ENCODE measurements at regions not wholly inside any gene's neighbourhood (a gene's known extent, or its start where the extent isn't known, plus 50 kb on each side); places are given as distances from the start of the nearest gene placed in this dataset.

DNA sequence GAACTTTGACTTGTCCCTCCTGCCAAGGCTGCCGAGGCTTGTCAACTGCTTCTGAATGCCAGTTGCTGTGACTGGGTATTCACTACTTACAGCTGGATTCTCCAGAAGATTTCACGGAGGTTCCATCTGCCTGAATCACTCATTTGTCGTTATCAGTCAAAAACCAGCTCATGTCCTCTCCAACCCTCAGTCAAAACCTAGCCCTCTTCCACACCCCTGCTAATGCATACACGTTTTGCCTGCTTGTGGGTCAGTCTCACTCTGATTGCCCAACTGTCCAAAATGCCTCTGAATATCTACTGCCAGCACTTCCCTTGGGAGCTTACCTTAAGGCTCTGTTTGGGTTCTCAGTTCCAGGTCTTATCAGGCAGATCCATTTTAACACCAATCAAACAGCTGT, 238.6 kb upstream of the TMEM161B start:
- H3K4me2 ChIP-seq (ENCODE audit: low read length), result no peak overlapping the region
- no peaks in the 10 kb centered on the region for H4K20me1 ChIP-seq (ENCODE audit: insufficient read depth)
- no peak overlapping the region for H3K27ac ChIP-seq (ENCODE audit: low read length)
- H3F3A ChIP-seq (ENCODE audit: insufficient read depth, low read length, poor library complexity, severe bottlenecking), result no peaks in the 10 kb centered on the region
- no peak overlapping the region for H3K4me3 ChIP-seq (ENCODE audit: low read length)
- no peak overlapping the region for H3K9ac ChIP-seq (ENCODE audit: low read length)
- no peaks in the 10 kb centered on the region for H3K9me2 ChIP-seq (ENCODE audit: insufficient read depth, low read length)
- no peaks in the 10 kb centered on the region for H3K27me3 ChIP-seq (ENCODE audit: insufficient read depth, low read depth, low read length)
- TF ChIP-seq, protein P1, sequence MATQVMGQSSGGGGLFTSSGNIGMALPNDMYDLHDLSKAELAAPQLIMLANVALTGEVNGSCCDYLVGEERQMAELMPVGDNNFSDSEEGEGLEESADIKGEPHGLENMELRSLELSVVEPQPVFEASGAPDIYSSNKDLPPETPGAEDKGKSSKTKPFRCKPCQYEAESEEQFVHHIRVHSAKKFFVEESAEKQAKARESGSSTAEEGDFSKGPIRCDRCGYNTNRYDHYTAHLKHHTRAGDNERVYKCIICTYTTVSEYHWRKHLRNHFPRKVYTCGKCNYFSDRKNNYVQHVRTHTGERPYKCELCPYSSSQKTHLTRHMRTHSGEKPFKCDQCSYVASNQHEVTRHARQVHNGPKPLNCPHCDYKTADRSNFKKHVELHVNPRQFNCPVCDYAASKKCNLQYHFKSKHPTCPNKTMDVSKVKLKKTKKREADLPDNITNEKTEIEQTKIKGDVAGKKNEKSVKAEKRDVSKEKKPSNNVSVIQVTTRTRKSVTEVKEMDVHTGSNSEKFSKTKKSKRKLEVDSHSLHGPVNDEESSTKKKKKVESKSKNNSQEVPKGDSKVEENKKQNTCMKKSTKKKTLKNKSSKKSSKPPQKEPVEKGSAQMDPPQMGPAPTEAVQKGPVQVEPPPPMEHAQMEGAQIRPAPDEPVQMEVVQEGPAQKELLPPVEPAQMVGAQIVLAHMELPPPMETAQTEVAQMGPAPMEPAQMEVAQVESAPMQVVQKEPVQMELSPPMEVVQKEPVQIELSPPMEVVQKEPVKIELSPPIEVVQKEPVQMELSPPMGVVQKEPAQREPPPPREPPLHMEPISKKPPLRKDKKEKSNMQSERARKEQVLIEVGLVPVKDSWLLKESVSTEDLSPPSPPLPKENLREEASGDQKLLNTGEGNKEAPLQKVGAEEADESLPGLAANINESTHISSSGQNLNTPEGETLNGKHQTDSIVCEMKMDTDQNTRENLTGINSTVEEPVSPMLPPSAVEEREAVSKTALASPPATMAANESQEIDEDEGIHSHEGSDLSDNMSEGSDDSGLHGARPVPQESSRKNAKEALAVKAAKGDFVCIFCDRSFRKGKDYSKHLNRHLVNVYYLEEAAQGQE (IDR thresholded peaks at IDR 0.05; ENCODE audit: borderline replicate concordance), result no peak
- no peak for TF ChIP-seq SMC3 (conservative IDR thresholded peaks at IDR 0.05; ENCODE audit: poor library complexity)
- TF ChIP-seq, protein P2, sequence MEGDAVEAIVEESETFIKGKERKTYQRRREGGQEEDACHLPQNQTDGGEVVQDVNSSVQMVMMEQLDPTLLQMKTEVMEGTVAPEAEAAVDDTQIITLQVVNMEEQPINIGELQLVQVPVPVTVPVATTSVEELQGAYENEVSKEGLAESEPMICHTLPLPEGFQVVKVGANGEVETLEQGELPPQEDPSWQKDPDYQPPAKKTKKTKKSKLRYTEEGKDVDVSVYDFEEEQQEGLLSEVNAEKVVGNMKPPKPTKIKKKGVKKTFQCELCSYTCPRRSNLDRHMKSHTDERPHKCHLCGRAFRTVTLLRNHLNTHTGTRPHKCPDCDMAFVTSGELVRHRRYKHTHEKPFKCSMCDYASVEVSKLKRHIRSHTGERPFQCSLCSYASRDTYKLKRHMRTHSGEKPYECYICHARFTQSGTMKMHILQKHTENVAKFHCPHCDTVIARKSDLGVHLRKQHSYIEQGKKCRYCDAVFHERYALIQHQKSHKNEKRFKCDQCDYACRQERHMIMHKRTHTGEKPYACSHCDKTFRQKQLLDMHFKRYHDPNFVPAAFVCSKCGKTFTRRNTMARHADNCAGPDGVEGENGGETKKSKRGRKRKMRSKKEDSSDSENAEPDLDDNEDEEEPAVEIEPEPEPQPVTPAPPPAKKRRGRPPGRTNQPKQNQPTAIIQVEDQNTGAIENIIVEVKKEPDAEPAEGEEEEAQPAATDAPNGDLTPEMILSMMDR (IDR thresholded peaks at IDR 0.05; ENCODE audit: poor library complexity, severe bottlenecking), result no peak
- no peak for TF ChIP-seq EZH2 (IDR thresholded peaks at IDR 0.05; ENCODE audit: borderline replicate concordance, insufficient read depth, low read length, poor library complexity, severe bottlenecking)
- TF ChIP-seq TAF1 (IDR thresholded peaks at IDR 0.05; ENCODE audit: low read depth), result no peak
- no peak for TF ChIP-seq MXI1 (conservative IDR thresholded peaks at IDR 0.05; ENCODE audit: poor library complexity, severe bottlenecking)
- TF ChIP-seq POLR2AphosphoS5 (IDR thresholded peaks at IDR 0.05), result no peak
- no peak for TF ChIP-seq EP300 (conservative IDR thresholded peaks at IDR 0.05; ENCODE audit: poor library complexity, severe bottlenecking)
- no peak for TF ChIP-seq RAD21 (conservative IDR thresholded peaks at IDR 0.05)
- no peaks in the 10 kb centered on the region for H3K79me2 ChIP-seq (replicated peaks; ENCODE audit: insufficient read depth, low read length)
- H2AFZ ChIP-seq (ENCODE audit: low read depth, low read length), result no peak overlapping the region
- H3K9me3 ChIP-seq (ENCODE audit: low read length), result no peaks in the 10 kb centered on the region
- H3K36me3 ChIP-seq (ENCODE audit: insufficient read depth, low read length), result no peaks in the 10 kb centered on the region

DNA sequence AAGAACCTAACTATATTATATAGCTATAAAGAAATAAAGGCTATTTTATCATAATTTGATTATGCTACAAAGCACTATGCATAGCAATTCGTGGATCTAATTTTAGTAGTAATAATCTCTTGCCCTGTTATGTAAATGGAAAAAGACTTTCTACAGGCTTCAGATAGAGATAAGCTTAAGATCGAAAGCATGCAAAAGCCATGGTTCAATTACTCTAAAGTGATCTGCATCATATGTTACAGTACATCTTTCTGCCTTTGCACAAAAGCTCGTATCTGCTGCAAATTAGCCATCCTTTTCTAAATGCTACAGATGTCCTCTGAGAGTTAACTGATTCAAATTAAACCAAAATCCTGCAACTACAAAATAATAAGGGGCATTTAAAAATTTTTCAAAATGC, 234.8 kb upstream of the TMEM161B start:
- Histone ChIP-seq H4K20me1 (ENCODE audit: insufficient read depth) (no peaks in the 10 kb centered on the region), H3K9me3 (ENCODE audit: low read length) (no peaks in the 10 kb centered on the region), H3K4me3 (ENCODE audit: low read length) (no peak overlapping the region), H2AFZ (ENCODE audit: low read depth, low read length) (no peak overlapping the region), H3K27me3 (ENCODE audit: insufficient read depth, low read depth, low read length) (no peaks in the 10 kb centered on the region), H3F3A (ENCODE audit: insufficient read depth, low read length, poor library complexity, severe bottlenecking) (no peaks in the 10 kb centered on the region), H3K27ac (ENCODE audit: low read length) (no peak overlapping the region), H3K36me3 (ENCODE audit: insufficient read depth, low read length) (no peaks in the 10 kb centered on the region), H3K9me2 (ENCODE audit: insufficient read depth, low read length) (no peaks in the 10 kb centered on the region), H3K4me2 (ENCODE audit: low read length) (no peak overlapping the region), H3K79me2 (replicated peaks; ENCODE audit: insufficient read depth, low read length) (no peaks in the 10 kb centered on the region), H3K9ac (ENCODE audit: low read length) (no peak overlapping the region)
- no peak for TF ChIP-seq EP300 (conservative IDR thresholded peaks at IDR 0.05; ENCODE audit: poor library complexity, severe bottlenecking)
- no peak for TF ChIP-seq RAD21 (conservative IDR thresholded peaks at IDR 0.05)
- no peak for TF ChIP-seq SMC3 (conservative IDR thresholded peaks at IDR 0.05; ENCODE audit: poor library complexity)
- TF ChIP-seq POLR2AphosphoS5 (IDR thresholded peaks at IDR 0.05), result no peak
- TF ChIP-seq MXI1 (conservative IDR thresholded peaks at IDR 0.05; ENCODE audit: poor library complexity, severe bottlenecking), result no peak
- TF ChIP-seq, protein P1 (IDR thresholded peaks at IDR 0.05; ENCODE audit: borderline replicate concordance), result no peak
- TF ChIP-seq, protein P2 (IDR thresholded peaks at IDR 0.05; ENCODE audit: poor library complexity, severe bottlenecking), result no peak
- no peak for TF ChIP-seq TAF1 (IDR thresholded peaks at IDR 0.05; ENCODE audit: low read depth)
- no peak for TF ChIP-seq EZH2 (IDR thresholded peaks at IDR 0.05; ENCODE audit: borderline replicate concordance, insufficient read depth, low read length, poor library complexity, severe bottlenecking)

Data from neural cell (in vitro differentiated cells).